ENCODE measurements at regions not wholly inside any gene's neighbourhood (a gene's known extent, or its start where the extent isn't known, plus 50 kb on each side); places are given as distances from the start of the nearest gene placed in this dataset.

DNA sequence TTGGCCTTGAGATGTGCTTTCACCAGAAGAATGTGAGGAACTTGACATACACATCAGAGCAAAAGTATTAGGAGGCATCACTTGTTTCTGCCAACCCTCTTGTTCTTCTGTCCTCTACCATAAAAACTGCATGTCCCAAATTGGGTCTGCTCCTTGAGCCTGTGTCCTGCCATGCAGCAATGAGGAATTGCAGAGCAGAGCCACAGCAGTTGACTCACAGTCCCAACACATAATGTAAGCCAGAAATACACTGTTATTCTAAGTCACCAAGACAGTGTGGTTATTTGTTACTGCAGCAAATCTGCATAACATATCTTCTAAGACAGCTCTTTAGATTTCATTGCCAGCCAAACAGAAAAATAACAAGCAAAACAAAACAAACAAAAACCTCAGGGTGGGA is 598.2 kb downstream of the PRELID2 start:
- H4K20me1 ChIP-seq (ENCODE audit: insufficient read depth, low read length), result no peaks in the 10 kb centered on the region
- no peaks in the 10 kb centered on the region for H3K36me3 ChIP-seq (ENCODE audit: insufficient read depth, low read length)
- no peak overlapping the region for H3K4me2 ChIP-seq (ENCODE audit: low read length)
- no peak overlapping the region for H3K27ac ChIP-seq (ENCODE audit: low read depth, low read length)
- TF ChIP-seq, protein P1, sequence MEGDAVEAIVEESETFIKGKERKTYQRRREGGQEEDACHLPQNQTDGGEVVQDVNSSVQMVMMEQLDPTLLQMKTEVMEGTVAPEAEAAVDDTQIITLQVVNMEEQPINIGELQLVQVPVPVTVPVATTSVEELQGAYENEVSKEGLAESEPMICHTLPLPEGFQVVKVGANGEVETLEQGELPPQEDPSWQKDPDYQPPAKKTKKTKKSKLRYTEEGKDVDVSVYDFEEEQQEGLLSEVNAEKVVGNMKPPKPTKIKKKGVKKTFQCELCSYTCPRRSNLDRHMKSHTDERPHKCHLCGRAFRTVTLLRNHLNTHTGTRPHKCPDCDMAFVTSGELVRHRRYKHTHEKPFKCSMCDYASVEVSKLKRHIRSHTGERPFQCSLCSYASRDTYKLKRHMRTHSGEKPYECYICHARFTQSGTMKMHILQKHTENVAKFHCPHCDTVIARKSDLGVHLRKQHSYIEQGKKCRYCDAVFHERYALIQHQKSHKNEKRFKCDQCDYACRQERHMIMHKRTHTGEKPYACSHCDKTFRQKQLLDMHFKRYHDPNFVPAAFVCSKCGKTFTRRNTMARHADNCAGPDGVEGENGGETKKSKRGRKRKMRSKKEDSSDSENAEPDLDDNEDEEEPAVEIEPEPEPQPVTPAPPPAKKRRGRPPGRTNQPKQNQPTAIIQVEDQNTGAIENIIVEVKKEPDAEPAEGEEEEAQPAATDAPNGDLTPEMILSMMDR (IDR thresholded peaks at IDR 0.05; ENCODE audit: insufficient read depth, low read depth, low read length), result no peak
- no peak for TF ChIP-seq EZH2 (IDR thresholded peaks at IDR 0.05; ENCODE audit: insufficient read depth, low read length)
- H3K27me3 ChIP-seq (ENCODE audit: insufficient read depth, low read length), result no peaks in the 10 kb centered on the region
- H3K79me2 ChIP-seq (ENCODE audit: insufficient read depth, low read length), result no peaks in the 10 kb centered on the region
- no peak overlapping the region for H3K9ac ChIP-seq (ENCODE audit: low read length)
- H3K9me3 Mint-ChIP-seq (ENCODE audit: unreplicated experiment), result no peaks in the 10 kb centered on the region
- H2AFZ ChIP-seq (ENCODE audit: low read depth, low read length), result no peak overlapping the region
- FAIRE-seq (no peak), DNase-seq (ENCODE audit: low read depth) (no peak)
- H3K27ac Mint-ChIP-seq (ENCODE audit: unreplicated experiment), result no peak overlapping the region
- H3K4me1 ChIP-seq (ENCODE audit: insufficient read depth, low read length), result no peaks in the 10 kb centered on the region
- no peak overlapping the region for H3K4me3 ChIP-seq (ENCODE audit: insufficient read depth, low read depth, low read length)
- H3K4me3 Mint-ChIP-seq (ENCODE audit: unreplicated experiment), result no peak overlapping the region
- H3K4me1 Mint-ChIP-seq (ENCODE audit: low read depth, unreplicated experiment), result peaks cover 13% of the 10 kb centered on the region
- no peaks in the 10 kb centered on the region for H3K36me3 Mint-ChIP-seq (ENCODE audit: low read depth, unreplicated experiment)
- H3K27me3 Mint-ChIP-seq (ENCODE audit: low read depth, unreplicated experiment), result no peaks in the 10 kb centered on the region
- H3K9me3 ChIP-seq (ENCODE audit: insufficient read depth, low read depth, low read length), result no peaks in the 10 kb centered on the region

DNA sequence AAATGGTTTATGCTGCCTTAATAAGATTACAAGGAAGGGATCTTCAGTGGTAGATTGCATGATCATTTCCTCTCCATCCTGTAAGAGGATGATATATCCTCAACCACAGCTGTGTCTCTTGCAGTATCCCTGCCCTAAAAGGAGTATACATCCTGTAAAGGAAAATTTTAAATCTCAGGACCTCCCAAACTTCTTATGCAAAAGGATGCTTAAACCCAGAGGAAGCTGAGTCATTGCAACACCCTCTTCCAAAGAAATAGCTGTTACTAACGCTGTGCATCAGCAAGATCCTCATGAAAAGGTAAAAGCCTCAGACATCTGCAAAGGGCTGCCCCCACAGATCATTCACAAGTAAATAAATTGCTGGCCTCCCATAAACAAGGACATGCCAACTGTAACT is 599.0 kb downstream of the PRELID2 start:
- Histone ChIP-seq H3K79me2 (ENCODE audit: insufficient read depth, low read length) (no peaks in the 10 kb centered on the region), H3K27me3 (ENCODE audit: insufficient read depth, low read length) (no peaks in the 10 kb centered on the region), H4K20me1 (ENCODE audit: insufficient read depth, low read length) (no peaks in the 10 kb centered on the region), H3K9me3 (ENCODE audit: insufficient read depth, low read depth, low read length) (no peaks in the 10 kb centered on the region), H3K4me1 (ENCODE audit: insufficient read depth, low read length) (no peaks in the 10 kb centered on the region), H3K27ac (ENCODE audit: low read depth, low read length) (no peak overlapping the region), H3K9ac (ENCODE audit: low read length) (no peak overlapping the region), H3K36me3 (ENCODE audit: insufficient read depth, low read length) (no peaks in the 10 kb centered on the region), H2AFZ (ENCODE audit: low read depth, low read length) (no peak overlapping the region), H3K4me2 (ENCODE audit: low read length) (no peak overlapping the region), H3K4me3 (ENCODE audit: insufficient read depth, low read depth, low read length) (no peak overlapping the region)
- H3K4me3 Mint-ChIP-seq (ENCODE audit: unreplicated experiment), result no peak overlapping the region
- H3K27ac Mint-ChIP-seq (ENCODE audit: unreplicated experiment), result no peak overlapping the region
- FAIRE-seq, result no peak
- no peaks in the 10 kb centered on the region for H3K9me3 Mint-ChIP-seq (ENCODE audit: unreplicated experiment)
- peaks cover 13% of the 10 kb centered on the region for H3K4me1 Mint-ChIP-seq (ENCODE audit: low read depth, unreplicated experiment)
- no peaks in the 10 kb centered on the region for H3K36me3 Mint-ChIP-seq (ENCODE audit: low read depth, unreplicated experiment)
- no peak for TF ChIP-seq EZH2 (IDR thresholded peaks at IDR 0.05; ENCODE audit: insufficient read depth, low read length)
- TF ChIP-seq, protein P1 (IDR thresholded peaks at IDR 0.05; ENCODE audit: insufficient read depth, low read depth, low read length), result no peak
- no peaks in the 10 kb centered on the region for H3K27me3 Mint-ChIP-seq (ENCODE audit: low read depth, unreplicated experiment)
- DNase-seq (ENCODE audit: low read depth), result no peak

DNA sequence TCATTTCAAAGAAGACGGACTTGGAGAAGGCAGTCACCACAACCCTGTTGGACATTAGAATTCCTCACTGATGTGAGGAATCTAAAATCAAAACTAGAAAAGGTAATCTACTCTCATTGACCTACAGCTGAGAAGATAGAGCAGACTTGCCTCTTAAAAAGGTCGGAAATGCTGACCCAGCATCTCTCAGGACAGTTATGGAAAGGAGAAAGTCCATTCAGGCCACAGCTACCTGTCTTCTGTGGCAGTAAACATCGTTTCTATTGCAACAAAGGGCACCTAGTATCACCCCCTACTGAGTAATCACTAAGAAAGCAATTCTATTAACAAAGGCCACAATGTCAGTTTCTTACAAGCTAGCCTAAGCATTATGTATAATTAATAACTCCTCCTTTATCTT is 601.7 kb downstream of the PRELID2 start:
- H3K9ac ChIP-seq (ENCODE audit: low read length), result no peak overlapping the region
- peaks cover 13% of the 10 kb centered on the region for H3K4me1 Mint-ChIP-seq (ENCODE audit: low read depth, unreplicated experiment)
- no peak overlapping the region for H3K27ac ChIP-seq (ENCODE audit: low read depth, low read length)
- no peak overlapping the region for H2AFZ ChIP-seq (ENCODE audit: low read depth, low read length)
- no peaks in the 10 kb centered on the region for H3K9me3 Mint-ChIP-seq (ENCODE audit: unreplicated experiment)
- H3K36me3 ChIP-seq (ENCODE audit: insufficient read depth, low read length), result no peaks in the 10 kb centered on the region
- H4K20me1 ChIP-seq (ENCODE audit: insufficient read depth, low read length), result no peaks in the 10 kb centered on the region
- H3K4me3 ChIP-seq (ENCODE audit: insufficient read depth, low read depth, low read length), result no peak overlapping the region
- H3K27me3 Mint-ChIP-seq (ENCODE audit: low read depth, unreplicated experiment), result no peaks in the 10 kb centered on the region
- no peaks in the 10 kb centered on the region for H3K27me3 ChIP-seq (ENCODE audit: insufficient read depth, low read length)
- H3K9me3 ChIP-seq (ENCODE audit: insufficient read depth, low read depth, low read length), result no peaks in the 10 kb centered on the region
- H3K4me1 ChIP-seq (ENCODE audit: insufficient read depth, low read length), result no peaks in the 10 kb centered on the region
- TF ChIP-seq, protein P1 (IDR thresholded peaks at IDR 0.05; ENCODE audit: insufficient read depth, low read depth, low read length), result no peak
- no peak for TF ChIP-seq EZH2 (IDR thresholded peaks at IDR 0.05; ENCODE audit: insufficient read depth, low read length)
- H3K27ac Mint-ChIP-seq (ENCODE audit: unreplicated experiment), result no peak overlapping the region
- no peaks in the 10 kb centered on the region for H3K79me2 ChIP-seq (ENCODE audit: insufficient read depth, low read length)
- no peak for FAIRE-seq
- no peaks in the 10 kb centered on the region for H3K36me3 Mint-ChIP-seq (ENCODE audit: low read depth, unreplicated experiment)
- H3K4me3 Mint-ChIP-seq (ENCODE audit: unreplicated experiment), result no peak overlapping the region
- DNase-seq (ENCODE audit: low read depth), result no peak
- H3K4me2 ChIP-seq (ENCODE audit: low read length), result no peak overlapping the region

Data from astrocyte (in vitro differentiated cells and primary cell).